GM13977 (cell line): ENCODE measurements at regions not wholly inside any gene's neighbourhood (a gene's known extent, or its start where the extent isn't known, plus 50 kb on each side); places are given as distances from the start of the nearest gene placed in this dataset.
"Not testable (repeated sequence)": the region's sequence is repeated elsewhere in the genome, so short reads cannot be mapped to it uniquely, and the experiment has no call there.

ENCODE experiments used
- DNase-seq: peaks from one replicate; pipeline ENCODE4 v3.0.0; 2012; ENCODE audit warnings: low spot score
- in situ Hi-C: fragments of 300-500 bp; cut with MboI; formaldehyde crosslinking; loops from one replicate; pipeline ENCODE4 v1.12.0; 2022; ENCODE audit warnings: low sequenced_read_pairs, low pct_unique_long_range_greater_than_20kb, mixed read lengths, inconsistent platforms; ENCODE audit not compliant: unreplicated experiment
- TF ChIP-seq, protein P1 (sequence below): IDR thresholded peaks from 2 replicates; pipeline ENCODE4 v1.5.1; 2012; ENCODE audit warnings: mild to moderate bottlenecking, control low read depth; ENCODE audit not compliant: insufficient read depth; ENCODE audit errors: extremely low read depth, missing control alignments

DNA sequence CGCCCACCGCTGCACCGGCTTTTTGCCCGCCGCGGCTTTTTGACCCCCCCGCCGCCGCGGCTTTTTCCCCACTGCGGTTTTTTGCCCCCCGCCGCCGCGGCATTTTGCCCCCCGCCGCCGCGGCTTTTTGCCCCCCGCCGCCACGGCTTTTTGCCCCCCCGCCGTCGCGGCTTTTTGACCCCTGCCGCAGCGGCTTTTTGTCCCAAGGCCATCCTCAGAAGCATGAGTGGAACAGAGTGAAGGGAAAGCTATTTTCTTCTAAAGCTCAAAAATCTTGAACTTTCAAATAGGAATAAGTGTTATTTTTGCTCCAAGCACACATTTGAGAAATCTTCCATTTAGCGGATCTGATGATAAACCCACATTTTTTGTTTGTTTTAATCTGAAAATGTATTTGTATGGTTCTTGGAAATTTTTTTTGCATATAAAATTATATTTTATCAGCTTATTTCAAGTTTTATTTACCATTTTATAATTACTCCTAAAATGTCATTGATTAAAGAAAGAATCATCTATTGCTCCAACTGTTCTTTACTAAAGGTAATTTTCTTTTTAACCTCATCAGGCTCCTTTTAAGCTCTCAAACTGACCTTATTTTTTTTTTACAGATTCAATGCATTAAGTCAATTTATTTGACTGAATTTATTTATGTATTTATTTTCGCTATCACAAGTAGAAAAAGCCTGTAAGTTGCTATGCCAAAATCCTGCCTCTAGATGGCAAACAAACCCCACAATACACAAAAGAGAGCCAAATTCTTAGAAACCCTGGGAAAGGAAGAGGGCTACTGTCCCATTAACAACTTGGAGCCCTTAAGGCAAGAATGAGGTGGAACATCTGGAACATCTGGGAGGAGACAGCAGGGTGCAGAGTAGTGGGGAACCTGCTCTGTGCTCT, 460.3 kb downstream of the ZNF33B start:
- DNase-seq, in situ Hi-C loops: not testable (repeated sequence)
- TF ChIP-seq, protein P1, sequence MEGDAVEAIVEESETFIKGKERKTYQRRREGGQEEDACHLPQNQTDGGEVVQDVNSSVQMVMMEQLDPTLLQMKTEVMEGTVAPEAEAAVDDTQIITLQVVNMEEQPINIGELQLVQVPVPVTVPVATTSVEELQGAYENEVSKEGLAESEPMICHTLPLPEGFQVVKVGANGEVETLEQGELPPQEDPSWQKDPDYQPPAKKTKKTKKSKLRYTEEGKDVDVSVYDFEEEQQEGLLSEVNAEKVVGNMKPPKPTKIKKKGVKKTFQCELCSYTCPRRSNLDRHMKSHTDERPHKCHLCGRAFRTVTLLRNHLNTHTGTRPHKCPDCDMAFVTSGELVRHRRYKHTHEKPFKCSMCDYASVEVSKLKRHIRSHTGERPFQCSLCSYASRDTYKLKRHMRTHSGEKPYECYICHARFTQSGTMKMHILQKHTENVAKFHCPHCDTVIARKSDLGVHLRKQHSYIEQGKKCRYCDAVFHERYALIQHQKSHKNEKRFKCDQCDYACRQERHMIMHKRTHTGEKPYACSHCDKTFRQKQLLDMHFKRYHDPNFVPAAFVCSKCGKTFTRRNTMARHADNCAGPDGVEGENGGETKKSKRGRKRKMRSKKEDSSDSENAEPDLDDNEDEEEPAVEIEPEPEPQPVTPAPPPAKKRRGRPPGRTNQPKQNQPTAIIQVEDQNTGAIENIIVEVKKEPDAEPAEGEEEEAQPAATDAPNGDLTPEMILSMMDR, result peak; percentile 40

DNA sequence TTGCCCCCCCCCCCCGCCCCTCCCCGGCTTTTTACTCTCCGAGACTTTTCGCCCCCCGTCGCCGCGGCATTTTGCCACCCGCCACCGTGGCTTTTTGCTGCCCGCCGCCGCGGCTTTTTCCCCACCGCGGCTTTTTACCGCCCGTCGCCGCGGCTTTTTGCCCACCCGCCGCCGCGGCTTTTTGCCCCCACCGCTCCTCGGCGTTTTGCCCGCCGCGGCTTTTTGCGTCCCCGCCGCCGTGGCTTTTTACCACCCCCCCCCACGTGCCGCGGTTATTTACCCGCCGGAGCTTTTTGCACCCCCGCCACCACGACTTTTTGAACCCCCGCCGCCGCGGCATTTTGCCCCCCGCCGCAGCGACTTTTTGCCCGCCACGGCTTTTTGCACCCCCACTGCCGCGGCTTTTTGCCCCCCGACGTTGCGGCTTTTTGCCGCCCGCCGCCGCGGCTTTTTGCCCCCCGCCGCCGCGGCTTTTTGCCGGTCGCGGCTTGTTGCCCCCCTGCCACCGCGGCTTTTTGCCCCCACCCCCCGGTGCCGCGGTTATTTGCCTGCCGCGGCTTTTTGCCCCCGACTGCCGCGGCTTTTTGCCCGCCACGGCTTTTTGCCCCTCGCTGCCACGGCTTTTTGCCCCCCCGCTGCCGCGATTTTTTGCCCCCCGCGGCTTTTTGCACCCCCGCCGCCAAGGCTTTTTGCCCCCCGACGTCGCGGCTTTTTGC, 461.1 kb downstream of the ZNF33B start:
- in situ Hi-C loops, result no loop called here
- TF ChIP-seq, protein P1, result no peak
- peak; percentile 9 for DNase-seq

DNA sequence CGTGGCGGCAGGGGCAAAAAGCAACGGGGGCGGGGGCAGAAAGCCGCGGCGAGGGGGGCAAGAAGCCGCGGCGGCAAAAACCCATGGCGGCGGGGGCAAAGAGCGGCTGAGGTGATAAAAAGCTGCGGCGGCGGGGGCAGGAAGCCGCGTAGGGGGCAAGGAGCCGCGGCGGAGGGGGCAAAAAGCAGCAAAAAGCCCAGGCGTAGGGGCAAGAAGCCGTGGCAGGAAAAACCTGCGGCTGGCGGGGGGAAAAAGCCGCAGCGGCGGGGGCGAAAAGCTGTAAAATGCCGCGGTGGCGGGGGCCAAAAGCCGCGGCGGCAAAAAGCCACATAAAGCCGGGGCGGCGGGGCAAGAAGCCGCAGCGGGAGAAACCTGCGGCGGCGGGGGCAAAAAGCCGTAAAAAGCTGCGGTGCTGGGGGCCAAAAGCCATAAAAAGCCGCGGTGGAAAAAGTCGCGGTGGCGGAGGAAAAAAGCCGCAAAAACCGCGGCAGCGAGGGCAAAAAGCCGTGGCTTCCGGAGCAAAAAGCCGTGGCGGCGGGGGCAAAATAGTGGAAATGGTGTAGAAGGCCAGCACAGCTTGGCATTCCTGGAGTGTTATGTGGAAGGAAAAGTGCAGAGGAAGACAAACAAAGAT, 487.8 kb downstream of the ZNF33B start:
- in situ Hi-C loops, result no loop called here
- TF ChIP-seq, protein P1, result no peak
- no peak for DNase-seq

DNA sequence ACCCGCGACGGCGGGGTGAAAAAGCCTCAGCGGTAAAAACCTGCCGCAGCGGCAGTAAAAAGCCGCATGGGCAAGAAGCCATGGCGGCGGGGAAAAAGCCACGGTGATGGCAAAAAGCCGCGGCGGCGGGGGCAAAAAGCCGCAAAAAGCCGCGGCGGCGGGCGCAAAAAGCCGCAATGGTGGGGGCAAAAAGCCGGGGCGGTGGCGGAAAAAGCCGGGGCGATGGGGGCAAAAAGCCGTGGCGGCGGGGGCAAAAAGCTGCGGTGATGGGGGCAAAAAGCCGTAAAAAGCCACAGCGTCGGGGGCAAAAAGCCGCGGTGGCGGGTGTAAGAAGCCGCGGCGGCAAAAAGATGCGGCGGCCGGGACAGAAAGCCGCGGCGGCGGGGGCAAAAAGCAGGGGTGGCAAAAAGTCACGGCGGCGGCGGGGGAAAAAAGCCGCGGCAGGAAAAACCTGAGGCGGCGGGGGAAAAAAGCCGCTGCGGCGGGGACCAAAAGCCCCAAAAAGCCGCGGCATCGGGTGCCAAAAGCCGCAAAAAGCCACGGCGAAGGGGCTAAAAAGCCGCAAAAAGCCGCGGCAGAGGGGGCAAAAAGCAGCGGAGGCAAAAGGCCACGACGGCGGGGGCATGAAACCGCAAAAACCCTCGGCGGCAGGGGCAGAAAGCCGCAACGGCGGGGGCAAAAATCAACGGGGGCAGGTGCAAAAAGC, 488.5 kb downstream of the ZNF33B start:
- peak; percentile 2 for DNase-seq

DNA sequence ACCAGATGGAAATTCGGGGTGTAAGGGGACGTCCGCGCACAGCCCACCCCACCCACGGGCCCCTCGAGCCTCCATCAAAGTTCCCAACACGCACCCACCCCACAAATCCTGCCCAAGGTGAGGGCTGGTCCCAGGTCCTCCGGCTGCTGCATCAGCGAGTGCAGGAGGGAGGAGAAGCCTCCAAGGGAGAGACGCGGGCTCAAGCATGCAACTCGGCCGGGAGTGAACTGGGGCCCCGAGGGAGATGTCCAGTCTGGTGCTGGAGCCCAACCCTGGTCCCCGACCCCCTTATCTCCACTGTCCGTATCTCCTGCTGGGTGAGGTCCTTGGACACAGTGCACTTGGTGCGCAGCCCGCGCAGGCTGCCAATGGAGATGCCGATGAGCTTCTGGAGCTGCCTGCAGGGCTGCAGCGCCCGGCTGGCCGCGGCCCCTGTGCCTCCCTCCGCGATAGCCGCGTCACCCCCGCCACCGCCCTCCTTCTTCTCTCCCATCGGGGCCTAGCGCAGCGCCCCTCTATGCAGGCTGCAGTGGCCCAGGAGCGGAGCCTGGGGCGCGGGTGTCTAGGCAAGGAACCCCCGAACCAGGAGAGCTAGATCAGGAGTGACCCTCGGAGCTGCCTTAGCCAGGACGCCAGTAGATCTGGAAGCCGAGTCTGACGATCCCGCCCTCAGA, 489.2 kb downstream of the ZNF33B start:
- TF ChIP-seq, protein P1, result no peak
- DNase-seq, result peak; percentile 5
- in situ Hi-C loops, result no loop called here

More for the DNA sequence above, 488.5 kb downstream of the ZNF33B start:
- in situ Hi-C loops, result no loop called here
- TF ChIP-seq, protein P1, result no peak

DNA sequence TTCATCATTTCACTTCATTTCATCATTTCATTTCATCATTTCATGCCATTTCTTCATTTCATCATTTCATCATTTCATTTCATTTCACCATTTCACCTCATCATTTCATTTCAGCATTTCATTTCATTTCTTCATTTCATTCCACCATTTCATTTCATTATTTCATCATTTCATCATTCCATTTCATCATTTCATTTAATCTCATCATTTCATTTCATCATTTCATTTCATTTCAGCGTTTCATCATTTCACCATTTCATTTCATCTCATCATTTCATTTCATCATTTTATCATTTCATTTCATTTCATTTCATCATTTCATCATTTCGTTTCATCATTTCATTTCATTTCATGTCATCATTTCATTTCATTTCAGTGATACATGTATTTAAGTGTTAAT, 492.2 kb downstream of the ZNF33B start:
- in situ Hi-C loops, DNase-seq: not testable (repeated sequence)

DNA sequence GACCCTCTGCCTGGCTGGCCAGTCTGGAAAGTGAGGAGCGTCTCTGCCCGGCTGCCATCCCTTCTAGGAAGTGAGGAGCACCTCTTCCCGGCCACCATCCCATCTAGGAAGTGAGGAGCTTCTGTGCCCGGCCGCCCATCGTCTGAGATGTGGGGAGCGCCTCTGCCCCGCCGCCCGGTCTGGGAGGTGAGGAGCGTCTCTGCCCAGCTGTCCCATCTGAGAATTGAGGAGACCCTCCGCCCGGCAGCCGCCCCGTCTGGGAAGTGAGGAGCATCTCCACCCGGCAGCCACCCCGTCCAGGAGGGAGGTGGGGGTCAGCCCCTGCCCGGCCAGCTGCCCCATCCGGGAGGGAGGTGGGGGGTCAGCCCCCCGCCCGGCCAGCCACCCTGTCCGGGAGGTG, 500.3 kb downstream of the ZNF33B start:
- in situ Hi-C loops, DNase-seq: not testable (repeated sequence)
